ENCODE measurements at regions not wholly inside any gene's neighbourhood (a gene's known extent, or its start where the extent isn't known, plus 50 kb on each side); places are given as distances from the start of the nearest gene placed in this dataset.

- intact Hi-C loops (cut with DNase I), result no loop called here
- DNase-seq, result no peak
- 50 to 67% (median 58%) methylated on average over 1 of the region's 1 CpG for whole genome bisulfite sequencing, 4 donors
- no peaks in the 10 kb centered on the region for H3K36me3 ChIP-seq (replicated peaks in 1 of 2)
- no peaks in the 10 kb centered on the region for H3K4me1 ChIP-seq (replicated peaks in 1 of 2)
- H3K27ac ChIP-seq, result no peak overlapping the region
- H3K4me3 ChIP-seq, result no peak overlapping the region
- TF ChIP-seq, protein P1, sequence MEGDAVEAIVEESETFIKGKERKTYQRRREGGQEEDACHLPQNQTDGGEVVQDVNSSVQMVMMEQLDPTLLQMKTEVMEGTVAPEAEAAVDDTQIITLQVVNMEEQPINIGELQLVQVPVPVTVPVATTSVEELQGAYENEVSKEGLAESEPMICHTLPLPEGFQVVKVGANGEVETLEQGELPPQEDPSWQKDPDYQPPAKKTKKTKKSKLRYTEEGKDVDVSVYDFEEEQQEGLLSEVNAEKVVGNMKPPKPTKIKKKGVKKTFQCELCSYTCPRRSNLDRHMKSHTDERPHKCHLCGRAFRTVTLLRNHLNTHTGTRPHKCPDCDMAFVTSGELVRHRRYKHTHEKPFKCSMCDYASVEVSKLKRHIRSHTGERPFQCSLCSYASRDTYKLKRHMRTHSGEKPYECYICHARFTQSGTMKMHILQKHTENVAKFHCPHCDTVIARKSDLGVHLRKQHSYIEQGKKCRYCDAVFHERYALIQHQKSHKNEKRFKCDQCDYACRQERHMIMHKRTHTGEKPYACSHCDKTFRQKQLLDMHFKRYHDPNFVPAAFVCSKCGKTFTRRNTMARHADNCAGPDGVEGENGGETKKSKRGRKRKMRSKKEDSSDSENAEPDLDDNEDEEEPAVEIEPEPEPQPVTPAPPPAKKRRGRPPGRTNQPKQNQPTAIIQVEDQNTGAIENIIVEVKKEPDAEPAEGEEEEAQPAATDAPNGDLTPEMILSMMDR (IDR thresholded peaks at IDR 0.05), result no peak
- no peak for TF ChIP-seq POLR2A (IDR thresholded peaks at IDR 0.05)
- no peaks in the 10 kb centered on the region for H3K9me3 ChIP-seq (replicated peaks in 1 of 3)
- no peaks in the 10 kb centered on the region for H3K27me3 ChIP-seq
These were observed 1045.6 kb upstream of the WWC1 start for GRCh38 chr5:167245868-167246267.

GRCh38 chr5:167247816-167248215, 1043.6 kb upstream of the WWC1 start:
- TF ChIP-seq, protein P1 (IDR thresholded peaks at IDR 0.05), result no peak
- DNase-seq, result no peak
- WGBS, 4 donors, result 73 to 79% (median 76%) methylated on average over 4 of the region's 4 CpGs
- H3K36me3 ChIP-seq (replicated peaks in 1 of 2), result no peaks in the 10 kb centered on the region
- H3K4me1 ChIP-seq (replicated peaks in 1 of 2), result no peaks in the 10 kb centered on the region
- no peak overlapping the region for H3K27ac ChIP-seq
- H3K9me3 ChIP-seq (replicated peaks in 1 of 3), result no peaks in the 10 kb centered on the region
- no peaks in the 10 kb centered on the region for H3K27me3 ChIP-seq
- no peak overlapping the region for H3K4me3 ChIP-seq
- intact Hi-C loops (cut with DNase I), result no loop called here

- intact Hi-C loops (cut with DNase I), result no loop called here
- WGBS, 4 donors, result 81 to 91% (median 86%) methylated on average over 11 of the region's 11 CpGs
These were observed 1043.2 kb upstream of the WWC1 start for GRCh38 chr5:167248257-167248656.

DNA sequence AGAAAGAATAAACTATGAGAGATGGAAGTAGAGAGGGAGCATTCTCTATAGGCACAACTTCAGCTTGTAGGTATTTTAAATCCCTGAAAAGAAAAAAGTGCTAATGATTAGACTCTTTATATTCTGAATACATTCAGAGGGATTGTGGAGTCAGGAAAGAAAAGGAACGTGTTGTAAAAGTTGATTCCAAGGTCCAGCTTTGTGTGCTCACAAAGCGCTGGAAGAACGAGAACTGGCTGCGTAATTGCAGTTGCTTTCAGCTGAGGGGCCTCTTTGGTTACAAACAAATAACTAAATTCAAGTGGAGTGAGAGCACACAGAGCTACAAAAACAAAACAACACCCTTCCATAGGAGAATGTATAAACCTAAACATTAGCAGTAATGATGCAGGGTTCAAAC, 1040.4 kb upstream of the WWC1 start:
- H3K27ac ChIP-seq, result no peak overlapping the region
- WGBS, 4 donors, result 79 to 85% (median 82%) methylated on average over 4 of the region's 4 CpGs

More at GRCh38 chr5:167248257-167248656, 1043.2 kb upstream of the WWC1 start:
- Histone ChIP-seq H3K9me3 (replicated peaks in 1 of 3) (no peaks in the 10 kb centered on the region), H3K4me3 (no peak overlapping the region), H3K4me1 (replicated peaks in 1 of 2) (no peaks in the 10 kb centered on the region), H3K27me3 (no peaks in the 10 kb centered on the region), H3K36me3 (replicated peaks in 1 of 2) (no peaks in the 10 kb centered on the region), H3K27ac (no peak overlapping the region)
- no peak for TF ChIP-seq POLR2A (IDR thresholded peaks at IDR 0.05)
- TF ChIP-seq, protein P1 (IDR thresholded peaks at IDR 0.05), result no peak
- DNase-seq, result no peak

More for the DNA sequence above, 1040.4 kb upstream of the WWC1 start:
- Histone ChIP-seq H3K4me1 (replicated peaks in 1 of 2) (no peaks in the 10 kb centered on the region), H3K4me3 (no peak overlapping the region), H3K36me3 (replicated peaks in 1 of 2) (no peaks in the 10 kb centered on the region), H3K9me3 (replicated peaks in 1 of 3) (no peaks in the 10 kb centered on the region), H3K27me3 (no peaks in the 10 kb centered on the region)
- no peak for TF ChIP-seq POLR2A (IDR thresholded peaks at IDR 0.05)
- TF ChIP-seq, protein P1 (IDR thresholded peaks at IDR 0.05), result no peak
- no peak for DNase-seq
- intact Hi-C loops (cut with DNase I), result no loop called here
